Mesothelial cell of epicardium (in vitro differentiated cells): ENCODE measurements at regions not wholly inside any gene's neighbourhood (a gene's known extent, or its start where the extent isn't known, plus 50 kb on each side); places are given as distances from the start of the nearest gene placed in this dataset.

Experiments
- DNase-seq, 2 experiments: peaks; one replicate each; pipeline ENCODE4 v3.0.0; 2021; ENCODE audit warnings: low spot score in 2 of 2; ENCODE audit not compliant: unreplicated experiment in 2 of 2
- H3K27ac Mint-ChIP-seq: 2 replicates; pipeline ENCODE4 v1.8.0; 2021; ENCODE audit warnings: mixed read lengths
- H3K27me3 Mint-ChIP-seq: 2 replicates; pipeline ENCODE4 v1.8.0; 2021; ENCODE audit warnings: low read depth, mixed read lengths
- H3K36me3 Mint-ChIP-seq: 2 replicates; pipeline ENCODE4 v1.8.0; 2021; ENCODE audit warnings: mixed read lengths
- H3K4me1 Mint-ChIP-seq: 2 replicates; pipeline ENCODE4 v1.8.0; 2021; ENCODE audit warnings: mixed read lengths
- H3K4me3 Mint-ChIP-seq: 2 replicates; pipeline ENCODE4 v1.8.0; 2021; ENCODE audit warnings: mild to moderate bottlenecking, moderate library complexity, mixed read lengths
- H3K9me3 Mint-ChIP-seq: 2 replicates; pipeline ENCODE4 v1.8.0; 2021; ENCODE audit warnings: mixed read lengths
- CTCF ChIP-seq: fragments of 200-600 bp; sonication (generic); IDR thresholded peaks from one replicate; pipeline ENCODE4 v1.5.0; 2021; ENCODE audit warnings: antibody characterized with exemption; ENCODE audit not compliant: unreplicated experiment

GRCh38 chr2:234145057-234145456 is 94.6 kb downstream of the SPP2 start:
- peaks cover 3% of the 10 kb centered on the region for H3K36me3 Mint-ChIP-seq

GRCh38 chr2:234143896-234144295 is 93.4 kb downstream of the SPP2 start:
- H3K4me1 Mint-ChIP-seq = peaks cover 12% of the 10 kb centered on the region
- H3K27me3 Mint-ChIP-seq = no peaks in the 10 kb centered on the region
- H3K9me3 Mint-ChIP-seq = peaks cover 10% of the 10 kb centered on the region
- H3K4me3 Mint-ChIP-seq = no peak overlapping the region
- H3K36me3 Mint-ChIP-seq = peaks cover 3% of the 10 kb centered on the region
- no peak for TF ChIP-seq CTCF
- DNase-seq = no peak
- H3K27ac Mint-ChIP-seq = no peak overlapping the region

More at GRCh38 chr2:234145057-234145456, 94.6 kb downstream of the SPP2 start:
- Mint-ChIP-seq H3K27me3 (no peaks in the 10 kb centered on the region), H3K4me1 (peaks cover 12% of the 10 kb centered on the region), H3K27ac (no peak overlapping the region), H3K4me3 (no peak overlapping the region), H3K9me3 (peaks cover 3% of the 10 kb centered on the region)
- no peak for DNase-seq
- no peak for TF ChIP-seq CTCF

- no peak for TF ChIP-seq CTCF
- DNase-seq = no peak
- Mint-ChIP-seq H3K4me3 (no peak overlapping the region), H3K27ac (no peak overlapping the region), H3K9me3 (peaks cover 10% of the 10 kb centered on the region), H3K4me1 (peaks cover 10% of the 10 kb centered on the region), H3K36me3 (peaks cover 3% of the 10 kb centered on the region), H3K27me3 (no peaks in the 10 kb centered on the region)
These were observed 92.0 kb downstream of the SPP2 start for GRCh38 chr2:234142530-234142929.

- peaks cover 18% of the 10 kb centered on the region for H3K4me1 Mint-ChIP-seq
- no peak overlapping the region for H3K4me3 Mint-ChIP-seq
- H3K9me3 Mint-ChIP-seq = peaks cover 10% of the 10 kb centered on the region
- no peak overlapping the region for H3K27ac Mint-ChIP-seq
- TF ChIP-seq CTCF = no peak
- peaks cover 3% of the 10 kb centered on the region for H3K36me3 Mint-ChIP-seq
- H3K27me3 Mint-ChIP-seq = no peaks in the 10 kb centered on the region
- no peak for DNase-seq
These were observed 89.3 kb downstream of the SPP2 start for GRCh38 chr2:234139755-234140154.

GRCh38 chr2:234138836-234139235 is 88.3 kb downstream of the SPP2 start:
- TF ChIP-seq CTCF = no peak
- H3K27me3 Mint-ChIP-seq = no peaks in the 10 kb centered on the region
- H3K9me3 Mint-ChIP-seq = peaks cover 10% of the 10 kb centered on the region
- no peak for DNase-seq
- H3K4me1 Mint-ChIP-seq = peaks cover 18% of the 10 kb centered on the region
- peaks cover 3% of the 10 kb centered on the region for H3K36me3 Mint-ChIP-seq
- no peak overlapping the region for H3K4me3 Mint-ChIP-seq
- H3K27ac Mint-ChIP-seq = no peak overlapping the region

- DNase-seq = no peak
- Mint-ChIP-seq H3K36me3 (peaks cover 3% of the 10 kb centered on the region), H3K4me1 (peaks cover 23% of the 10 kb centered on the region), H3K27me3 (peaks cover 3% of the 10 kb centered on the region), H3K9me3 (peaks cover 10% of the 10 kb centered on the region), H3K4me3 (no peak overlapping the region), H3K27ac (no peak overlapping the region)
- no peak for TF ChIP-seq CTCF
These were observed 87.0 kb downstream of the SPP2 start for GRCh38 chr2:234137400-234138014.
